Smooth muscle cell (in vitro differentiated cells): ENCODE measurements at regions not wholly inside any gene's neighbourhood (a gene's known extent, or its start where the extent isn't known, plus 50 kb on each side); places are given as distances from the start of the nearest gene placed in this dataset.

Experiments used
- DNase-seq: peaks from one replicate; lab custom pipeline; 2025; ENCODE audit not compliant: unreplicated experiment; lab: John Stamatoyannopoulos, UW
- H2AFZ ChIP-seq: fragments of 200-600 bp; sonication (generic); 2 replicates; pipeline ENCODE4 v1.6.0; 2016; ENCODE audit warnings: antibody characterized with exemption, low read depth, mild to moderate bottlenecking
- H3F3A ChIP-seq: fragments of 200-600 bp; sonication (generic); 2 replicates; pipeline ENCODE4 v1.6.0; 2017; ENCODE audit warnings: antibody characterized with exemption, low read depth
- H3K27ac ChIP-seq: fragments of 200-600 bp; sonication (generic); 2 replicates; pipeline ENCODE4 v1.5.1; 2016; ENCODE audit warnings: low read depth, mild to moderate bottlenecking
- H3K27me3 ChIP-seq: fragments of 200-600 bp; sonication (generic); 2 replicates; pipeline ENCODE4 v1.6.1; 2016; ENCODE audit warnings: low read depth, mild to moderate bottlenecking
- H3K36me3 ChIP-seq: fragments of 200-600 bp; sonication (generic); 2 replicates; pipeline ENCODE4 v1.5.1; 2016; ENCODE audit warnings: low read depth
- H3K4me1 ChIP-seq: fragments of 200-600 bp; sonication (generic); 2 replicates; pipeline ENCODE4 v1.5.1; 2016; ENCODE audit warnings: low read depth
- H3K4me2 ChIP-seq: fragments of 200-600 bp; sonication (generic); 2 replicates; pipeline ENCODE4 v1.6.0; 2016; ENCODE audit warnings: mild to moderate bottlenecking
- H3K4me3 ChIP-seq: fragments of 200-600 bp; sonication (generic); 2 replicates; pipeline ENCODE4 v1.5.1; 2016; ENCODE audit warnings: mild to moderate bottlenecking
- H3K79me2 ChIP-seq: fragments of 200-600 bp; sonication (generic); 2 replicates; pipeline ENCODE4 v1.6.0; 2016; ENCODE audit warnings: low read depth, mild to moderate bottlenecking
- H3K9ac ChIP-seq: fragments of 200-600 bp; sonication (generic); 2 replicates; pipeline ENCODE4 v1.6.0; 2016; ENCODE audit warnings: low read depth
- H3K9me3 ChIP-seq: fragments of 200-600 bp; sonication (generic); replicated peaks from 2 replicates; pipeline ENCODE4 v1.5.1; 2016; ENCODE audit warnings: low read depth
- H4K20me1 ChIP-seq: fragments of 200-600 bp; sonication (generic); 2 replicates; pipeline ENCODE4 v1.6.0; 2016; ENCODE audit warnings: low read depth
- CTCF ChIP-seq: fragments of 200-600 bp; sonication (generic); IDR thresholded peaks from 2 replicates; pipeline ENCODE4 v1.5.1; 2017; ENCODE audit warnings: borderline replicate concordance, mild to moderate bottlenecking, antibody characterized with exemption; ENCODE audit not compliant: insufficient read depth, poor library complexity, severe bottlenecking
- WGBS: methylation state at CpG from one replicate; pipeline ENCODE4 v1.1.7; 2016; ENCODE audit warnings: low lambda C conversion rate; 5-methylcytosine and 5-hydroxymethylcytosine counted together

- no peak for DNase-seq
- Histone ChIP-seq H3K27ac (no peak overlapping the region), H3F3A (no peaks in the 10 kb centered on the region), H4K20me1 (no peaks in the 10 kb centered on the region), H3K4me3 (no peak overlapping the region), H3K4me1 (no peaks in the 10 kb centered on the region), H3K9ac (no peak overlapping the region), H3K27me3 (no peaks in the 10 kb centered on the region), H3K79me2 (no peaks in the 10 kb centered on the region), H3K4me2 (no peak overlapping the region), H3K9me3 (no peaks in the 10 kb centered on the region), H2AFZ (no peak overlapping the region), H3K36me3 (no peaks in the 10 kb centered on the region)
- no peak for TF ChIP-seq CTCF
- WGBS, result 92% methylated on average over 10 of the region's 10 CpGs
Observed at GRCh38 chr14:29150659-29151058, 384.1 kb downstream of the FOXG1 start.

GRCh38 chr14:29156096-29156495, 389.5 kb downstream of the FOXG1 start:
- H3K4me1 ChIP-seq, result no peaks in the 10 kb centered on the region
- H3K79me2 ChIP-seq, result no peaks in the 10 kb centered on the region
- no peaks in the 10 kb centered on the region for H4K20me1 ChIP-seq
- no peak overlapping the region for H3K4me3 ChIP-seq
- H3K27ac ChIP-seq, result no peak overlapping the region
- no peak for TF ChIP-seq CTCF
- no peaks in the 10 kb centered on the region for H3K27me3 ChIP-seq
- no peaks in the 10 kb centered on the region for H3F3A ChIP-seq
- H3K9me3 ChIP-seq, result no peaks in the 10 kb centered on the region
- no peak overlapping the region for H3K4me2 ChIP-seq
- DNase-seq, result no peak
- H3K36me3 ChIP-seq, result no peaks in the 10 kb centered on the region
- H3K9ac ChIP-seq, result no peak overlapping the region
- H2AFZ ChIP-seq, result no peak overlapping the region

- Histone ChIP-seq H3K79me2 (no peaks in the 10 kb centered on the region), H3K4me2 (no peak overlapping the region), H3K27ac (no peak overlapping the region), H3K36me3 (no peaks in the 10 kb centered on the region), H3K9ac (no peak overlapping the region), H3K4me1 (no peaks in the 10 kb centered on the region), H4K20me1 (no peaks in the 10 kb centered on the region), H3K27me3 (no peaks in the 10 kb centered on the region), H3F3A (no peaks in the 10 kb centered on the region), H3K4me3 (no peak overlapping the region), H2AFZ (no peak overlapping the region), H3K9me3 (no peaks in the 10 kb centered on the region)
- TF ChIP-seq CTCF, result no peak
- 83% methylated on average over 4 of the region's 4 CpGs for WGBS
- no peak for DNase-seq
Observed at GRCh38 chr14:29161593-29161992, 395.0 kb downstream of the FOXG1 start.

GRCh38 chr14:29163109-29163508, 396.5 kb downstream of the FOXG1 start:
- H4K20me1 ChIP-seq, result no peaks in the 10 kb centered on the region
- no peak for DNase-seq
- no peaks in the 10 kb centered on the region for H3K9me3 ChIP-seq
- H3K9ac ChIP-seq, result no peak overlapping the region
- no peak overlapping the region for H2AFZ ChIP-seq
- WGBS, result 56% methylated on average over 2 of the region's 2 CpGs
- H3K27me3 ChIP-seq, result no peaks in the 10 kb centered on the region
- H3K27ac ChIP-seq, result no peak overlapping the region
- no peaks in the 10 kb centered on the region for H3K36me3 ChIP-seq
- no peak overlapping the region for H3K4me3 ChIP-seq
- TF ChIP-seq CTCF, result no peak
- H3K79me2 ChIP-seq, result no peaks in the 10 kb centered on the region
- no peaks in the 10 kb centered on the region for H3F3A ChIP-seq
- H3K4me2 ChIP-seq, result no peak overlapping the region
- H3K4me1 ChIP-seq, result no peaks in the 10 kb centered on the region
